ENCODE measurements at regions not wholly inside any gene's neighbourhood (a gene's known extent, or its start where the extent isn't known, plus 50 kb on each side); places are given as distances from the start of the nearest gene placed in this dataset.

DNA sequence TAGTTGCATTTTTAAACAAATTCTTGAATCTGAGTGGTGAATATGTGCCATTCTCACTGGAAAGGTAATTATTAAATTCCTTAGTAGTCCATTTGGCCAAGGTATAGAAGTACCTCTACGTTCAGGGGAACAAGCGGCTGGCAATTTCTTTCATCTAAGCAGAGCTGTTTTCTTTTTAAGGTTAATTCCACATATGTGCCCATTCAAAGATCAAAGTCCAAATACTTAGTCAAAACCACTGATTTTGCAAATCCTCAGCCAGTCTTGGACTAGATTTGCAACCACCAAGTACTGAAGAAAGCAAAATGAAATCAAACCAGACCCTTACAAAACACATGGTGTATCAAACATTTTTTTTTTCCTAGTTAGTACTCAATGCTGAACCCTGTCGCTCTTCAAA is 68.7 kb upstream of the JDP2 start:
- TF ChIP-seq EZH2phosphoT487 (IDR thresholded peaks at IDR 0.05; ENCODE audit: borderline replicate concordance, low read length) = no peak
- TF ChIP-seq, protein P1, sequence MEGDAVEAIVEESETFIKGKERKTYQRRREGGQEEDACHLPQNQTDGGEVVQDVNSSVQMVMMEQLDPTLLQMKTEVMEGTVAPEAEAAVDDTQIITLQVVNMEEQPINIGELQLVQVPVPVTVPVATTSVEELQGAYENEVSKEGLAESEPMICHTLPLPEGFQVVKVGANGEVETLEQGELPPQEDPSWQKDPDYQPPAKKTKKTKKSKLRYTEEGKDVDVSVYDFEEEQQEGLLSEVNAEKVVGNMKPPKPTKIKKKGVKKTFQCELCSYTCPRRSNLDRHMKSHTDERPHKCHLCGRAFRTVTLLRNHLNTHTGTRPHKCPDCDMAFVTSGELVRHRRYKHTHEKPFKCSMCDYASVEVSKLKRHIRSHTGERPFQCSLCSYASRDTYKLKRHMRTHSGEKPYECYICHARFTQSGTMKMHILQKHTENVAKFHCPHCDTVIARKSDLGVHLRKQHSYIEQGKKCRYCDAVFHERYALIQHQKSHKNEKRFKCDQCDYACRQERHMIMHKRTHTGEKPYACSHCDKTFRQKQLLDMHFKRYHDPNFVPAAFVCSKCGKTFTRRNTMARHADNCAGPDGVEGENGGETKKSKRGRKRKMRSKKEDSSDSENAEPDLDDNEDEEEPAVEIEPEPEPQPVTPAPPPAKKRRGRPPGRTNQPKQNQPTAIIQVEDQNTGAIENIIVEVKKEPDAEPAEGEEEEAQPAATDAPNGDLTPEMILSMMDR (IDR thresholded peaks at IDR 0.05; ENCODE audit: low read depth, low read length, poor library complexity, severe bottlenecking) = no peak
